Tibial nerve (tissue), 4 donors: ENCODE measurements at regions not wholly inside any gene's neighbourhood (a gene's known extent, or its start where the extent isn't known, plus 50 kb on each side); places are given as distances from the start of the nearest gene placed in this dataset.

Experiments used
- DNase-seq, 2 donors: peaks; one replicate each; pipeline ENCODE4 v3.0.0-alpha.2; 2019; ENCODE audit warnings: low spot score in 2 of 2
- H3K27ac ChIP-seq, 4 donors: fragments of 200-600 bp; sonication (generic) in 3 of 4; one replicate each; pipeline ENCODE4 v1.5.1; 2017 to 2019; ENCODE audit warnings: mild to moderate bottlenecking in 1 of 4
- H3K27me3 ChIP-seq, 2 donors: fragments of 200-600 bp; sonication (generic) in 1 of 2; one replicate each; pipeline versions ENCODE4 v1.5.1 to v1.6.0; 2017 to 2019
- H3K36me3 ChIP-seq, 3 donors: fragments of 200-600 bp; sonication (generic); one replicate each; pipeline ENCODE4 v1.5.1; 2018 to 2019
- H3K4me1 ChIP-seq, 4 donors: fragments of 200-600 bp; sonication (generic) in 3 of 4; one replicate each; pipeline ENCODE4 v1.5.1; 2017 to 2019
- H3K4me3 ChIP-seq, 4 donors: fragments of 200-600 bp; sonication (generic) in 3 of 4; one replicate each; pipeline ENCODE4 v1.5.1; 2017 to 2019; ENCODE audit warnings: mild to moderate bottlenecking in 1 of 4, moderate library complexity in 1 of 4
- H3K9me3 ChIP-seq, 4 donors: fragments of 200-600 bp; sonication (generic) in 3 of 4; one replicate each; pipeline ENCODE4 v1.5.1; 2017 to 2019
- CTCF ChIP-seq, 5 experiments: fragments of 200-600 bp in 3 of 5; fragments of 450-650 bp in 2 of 5; sonication (generic) in 3 of 5; IDR thresholded peaks; one replicate each; pipeline ENCODE4 v1.5.1; 2016 to 2019; ENCODE audit warnings: antibody characterized with exemption in 5 of 5, mild to moderate bottlenecking in 3 of 5, moderate library complexity in 2 of 5
- EP300 ChIP-seq, 2 donors: sonication (generic); formaldehyde crosslinking; IDR thresholded peaks; one replicate each; pipeline ENCODE4 v1.6.1; 2017; ENCODE audit warnings: antibody characterized with exemption in 2 of 2, mild to moderate bottlenecking in 1 of 2
- POLR2A ChIP-seq, 2 donors: fragments of 450-650 bp; IDR thresholded peaks; one replicate each; pipeline ENCODE4 v1.6.1; 2017; ENCODE audit warnings: antibody characterized with exemption in 2 of 2, mild to moderate bottlenecking in 2 of 2, moderate library complexity in 2 of 2
- WGBS, 2 donors: methylation state at CpG; one replicate each; pipeline ENCODE4 v1.1.5; 2018; 5-methylcytosine and 5-hydroxymethylcytosine counted together

- DNase-seq: no peak
- no peak overlapping the region for H3K27ac ChIP-seq
- H3K4me3 ChIP-seq: no peak overlapping the region
These were observed 484.7 kb downstream of the EIPR1 start for GRCh38 chr2:2892892-2893291.

GRCh38 chr2:2892378-2892777 is 485.2 kb downstream of the EIPR1 start:
- Histone ChIP-seq H3K4me1 (no peaks in the 10 kb centered on the region), H3K4me3 (no peak overlapping the region), H3K27ac (no peak overlapping the region), H3K9me3 (no peaks in the 10 kb centered on the region), H3K36me3 (no peaks in the 10 kb centered on the region), H3K27me3 (no peaks in the 10 kb centered on the region)
- DNase-seq: no peak
- no peak for TF ChIP-seq EP300 (IDR thresholded peaks at IDR 0.05)
- no peak for TF ChIP-seq POLR2A (IDR thresholded peaks at IDR 0.05)
- TF ChIP-seq CTCF (IDR thresholded peaks at IDR 0.05): no peak
- 65 to 68% methylated on average over 10 of the region's 10 CpGs for WGBS, 2 donors

More at GRCh38 chr2:2892892-2893291, 484.7 kb downstream of the EIPR1 start:
- no peaks in the 10 kb centered on the region for H3K36me3 ChIP-seq
- no peaks in the 10 kb centered on the region for H3K9me3 ChIP-seq
- TF ChIP-seq POLR2A (IDR thresholded peaks at IDR 0.05) (no peak), CTCF (IDR thresholded peaks at IDR 0.05) (no peak), EP300 (IDR thresholded peaks at IDR 0.05) (no peak)
- no peaks in the 10 kb centered on the region for H3K4me1 ChIP-seq
- 90 to 93% methylated on average over 7 of the region's 7 CpGs for WGBS, 2 donors
- H3K27me3 ChIP-seq: no peaks in the 10 kb centered on the region

- TF ChIP-seq POLR2A (IDR thresholded peaks at IDR 0.05) (no peak), CTCF (IDR thresholded peaks at IDR 0.05) (no peak), EP300 (IDR thresholded peaks at IDR 0.05) (no peak)
- Histone ChIP-seq H3K4me1 (no peaks in the 10 kb centered on the region), H3K9me3 (no peaks in the 10 kb centered on the region), H3K27me3 (no peaks in the 10 kb centered on the region), H3K36me3 (no peaks in the 10 kb centered on the region), H3K27ac (no peak overlapping the region), H3K4me3 (no peak overlapping the region)
- DNase-seq: no peak
- 71 to 78% methylated on average over 6 of the region's 6 CpGs for WGBS, 2 donors
These were observed 486.7 kb downstream of the EIPR1 start for GRCh38 chr2:2890901-2891300.

DNA sequence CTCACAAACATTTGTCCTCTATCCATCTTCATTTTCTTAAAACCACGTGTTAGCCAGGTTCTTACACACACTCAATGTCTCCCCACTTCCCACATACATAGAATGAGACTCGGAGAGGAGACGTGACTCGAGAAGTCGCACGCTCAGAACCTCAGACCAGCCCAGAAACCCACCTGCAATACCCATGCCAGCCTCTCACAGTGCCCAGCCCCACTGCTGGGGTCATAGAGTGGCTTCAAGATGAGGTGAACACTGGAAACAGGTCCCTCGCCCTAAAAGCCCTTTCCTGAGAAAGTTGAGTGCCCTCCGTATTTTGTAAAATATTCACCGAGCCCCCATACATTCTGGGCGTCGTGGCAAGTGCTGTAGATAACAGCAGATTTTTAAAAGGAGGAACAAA is 487.4 kb downstream of the EIPR1 start:
- no peaks in the 10 kb centered on the region for H3K36me3 ChIP-seq
- H3K4me3 ChIP-seq: no peak overlapping the region
- H3K9me3 ChIP-seq: no peaks in the 10 kb centered on the region
- H3K4me1 ChIP-seq: no peaks in the 10 kb centered on the region
- TF ChIP-seq CTCF (IDR thresholded peaks at IDR 0.05): no peak
- TF ChIP-seq EP300 (IDR thresholded peaks at IDR 0.05): no peak
- no peak for TF ChIP-seq POLR2A (IDR thresholded peaks at IDR 0.05)
- no peak overlapping the region for H3K27ac ChIP-seq
- DNase-seq: no peak
- 90 to 91% methylated on average over 11 of the region's 11 CpGs for WGBS, 2 donors
- H3K27me3 ChIP-seq: no peaks in the 10 kb centered on the region

GRCh38 chr2:2889646-2890045 is 488.0 kb downstream of the EIPR1 start:
- 85 to 88% methylated on average over 17 of the region's 17 CpGs for WGBS, 2 donors
- Histone ChIP-seq H3K9me3 (no peaks in the 10 kb centered on the region), H3K36me3 (no peaks in the 10 kb centered on the region), H3K27me3 (no peaks in the 10 kb centered on the region), H3K27ac (no peak overlapping the region), H3K4me3 (no peak overlapping the region), H3K4me1 (no peaks in the 10 kb centered on the region)
- no peak for TF ChIP-seq POLR2A (IDR thresholded peaks at IDR 0.05)
- no peak for TF ChIP-seq EP300 (IDR thresholded peaks at IDR 0.05)
- DNase-seq: no peak

DNA sequence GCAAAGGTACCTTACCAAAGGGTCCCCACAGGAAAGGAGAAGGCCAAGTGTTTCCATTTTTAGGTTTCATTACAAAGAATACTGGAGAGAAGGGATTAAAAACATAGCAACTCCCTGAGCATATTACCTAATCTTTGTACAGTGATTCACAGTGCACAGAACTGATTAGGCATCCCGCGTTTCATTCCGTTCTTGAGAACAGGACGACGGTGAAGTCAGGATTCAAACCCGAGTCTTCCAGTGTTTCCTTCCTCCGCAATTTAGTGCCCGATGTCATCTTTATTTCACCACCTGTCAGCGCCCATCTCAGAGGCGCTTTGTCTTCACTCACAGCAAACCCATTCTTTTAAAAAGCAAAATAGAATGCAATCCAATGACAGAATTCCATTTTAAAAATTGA is 488.5 kb downstream of the EIPR1 start:
- H3K4me1 ChIP-seq: no peaks in the 10 kb centered on the region
- no peaks in the 10 kb centered on the region for H3K27me3 ChIP-seq
- no peak overlapping the region for H3K4me3 ChIP-seq
- H3K9me3 ChIP-seq: no peaks in the 10 kb centered on the region
- H3K27ac ChIP-seq: no peak overlapping the region
- no peaks in the 10 kb centered on the region for H3K36me3 ChIP-seq
- WGBS, 2 donors: 87 to 89% methylated on average over 10 of the region's 10 CpGs
- no peak for DNase-seq
- TF ChIP-seq CTCF (IDR thresholded peaks at IDR 0.05): no peak
- TF ChIP-seq POLR2A (IDR thresholded peaks at IDR 0.05): no peak
- TF ChIP-seq EP300 (IDR thresholded peaks at IDR 0.05): no peak
